ENCODE measurements at regions not wholly inside any gene's neighbourhood (a gene's known extent, or its start where the extent isn't known, plus 50 kb on each side); places are given as distances from the start of the nearest gene placed in this dataset.

GRCh38 chr9:110114086-110114858 is 93.7 kb downstream of the C9orf152 start:
- TF ChIP-seq CTCF (IDR thresholded peaks at IDR 0.05) (no peak), POLR2AphosphoS5 (IDR thresholded peaks at IDR 0.05) (no peak)
